ENCODE measurements at regions not wholly inside any gene's neighbourhood (a gene's known extent, or its start where the extent isn't known, plus 50 kb on each side); places are given as distances from the start of the nearest gene placed in this dataset.

- no peak overlapping the region for H3K27ac ChIP-seq (replicated peaks)
- H3K27me3 ChIP-seq (ENCODE audit: insufficient read depth, poor library complexity, severe bottlenecking) = no peaks in the 10 kb centered on the region
- peak; percentile 1 to 12 for DNase-seq (ENCODE audit: low read depth in 1 of 2, low spot score in 1 of 2)
- no peak overlapping the region for H3K4me3 ChIP-seq (replicated peaks; ENCODE audit: insufficient read depth, low read length)
- TF ChIP-seq GABPA (IDR thresholded peaks at IDR 0.05; ENCODE audit: low read depth) (no peak), REST (IDR thresholded peaks at IDR 0.05; ENCODE audit: insufficient replicate concordance, low read depth) (peak; percentile 95)
Observed at GRCh38 chr4:179095585-179096221, 1653.5 kb upstream of the AGA start.

- TF ChIP-seq GABPA (IDR thresholded peaks at IDR 0.05; ENCODE audit: low read depth) (no peak), REST (IDR thresholded peaks at IDR 0.05; ENCODE audit: insufficient replicate concordance, low read depth) (peak; percentile 95)
- DNase-seq (ENCODE audit: low read depth in 1 of 2, low spot score in 1 of 2) = peak in 1 of 2 experiments; percentile 1
- H3K27ac ChIP-seq (replicated peaks) = no peak overlapping the region
- no peak overlapping the region for H3K4me3 ChIP-seq (replicated peaks; ENCODE audit: insufficient read depth, low read length)
- no peaks in the 10 kb centered on the region for H3K27me3 ChIP-seq (ENCODE audit: insufficient read depth, poor library complexity, severe bottlenecking)
Observed at GRCh38 chr4:179097741-179098140, 1655.5 kb upstream of the AGA start.

GRCh38 chr4:179110356-179110755 is 1668.1 kb upstream of the AGA start:
- no peaks in the 10 kb centered on the region for H3K27me3 ChIP-seq (ENCODE audit: insufficient read depth, poor library complexity, severe bottlenecking)
- no peak for DNase-seq (ENCODE audit: low read depth in 1 of 2, low spot score in 1 of 2)
- H3K27ac ChIP-seq (replicated peaks) = no peak overlapping the region
- no peak for TF ChIP-seq GABPA (IDR thresholded peaks at IDR 0.05; ENCODE audit: low read depth)
- no peak for TF ChIP-seq POLR2AphosphoS5 (IDR thresholded peaks at IDR 0.05; ENCODE audit: low read depth)
- no peak for TF ChIP-seq REST (IDR thresholded peaks at IDR 0.05; ENCODE audit: insufficient replicate concordance, low read depth)
- TF ChIP-seq SPI1 (IDR thresholded peaks at IDR 0.05; ENCODE audit: borderline replicate concordance, low read depth) = no peak
- no peak for TF ChIP-seq CTCF (IDR thresholded peaks at IDR 0.05; ENCODE audit: insufficient read depth, low read length)
- H3K4me3 ChIP-seq (replicated peaks; ENCODE audit: insufficient read depth, low read length) = no peak overlapping the region

GRCh38 chr4:179110816-179111215 is 1668.6 kb upstream of the AGA start:
- no peak for DNase-seq (ENCODE audit: low read depth in 1 of 2, low spot score in 1 of 2)
- Histone ChIP-seq H3K4me3 (replicated peaks; ENCODE audit: insufficient read depth, low read length) (no peak overlapping the region), H3K27ac (replicated peaks) (no peak overlapping the region), H3K27me3 (ENCODE audit: insufficient read depth, poor library complexity, severe bottlenecking) (no peaks in the 10 kb centered on the region)
- TF ChIP-seq CTCF (IDR thresholded peaks at IDR 0.05; ENCODE audit: insufficient read depth, low read length) (no peak), POLR2AphosphoS5 (IDR thresholded peaks at IDR 0.05; ENCODE audit: low read depth) (no peak), GABPA (IDR thresholded peaks at IDR 0.05; ENCODE audit: low read depth) (no peak), REST (IDR thresholded peaks at IDR 0.05; ENCODE audit: insufficient replicate concordance, low read depth) (no peak), SPI1 (IDR thresholded peaks at IDR 0.05; ENCODE audit: borderline replicate concordance, low read depth) (no peak)

Data from HL-60 (cell line).